ENCODE measurements at regions not wholly inside any gene's neighbourhood (a gene's known extent, or its start where the extent isn't known, plus 50 kb on each side); places are given as distances from the start of the nearest gene placed in this dataset.
A peak's percentile ranks its signal among the peaks of the same experiment; 100 is the strongest.

GRCh38 chr7:46449743-46450142 is 528.7 kb upstream of the IGFBP3 start:
- DNase-seq (ENCODE audit: low read depth in 2 of 2): no peak

GRCh38 chr7:46448478-46448877 is 527.4 kb upstream of the IGFBP3 start:
- no peak for DNase-seq (ENCODE audit: low read depth in 2 of 2)

- no peak for DNase-seq (ENCODE audit: low read depth in 2 of 2)
Observed at GRCh38 chr7:46446151-46446550, 525.1 kb upstream of the IGFBP3 start.

GRCh38 chr7:46444256-46444655 is 523.2 kb upstream of the IGFBP3 start:
- DNase-seq (ENCODE audit: low read depth in 2 of 2): no peak

GRCh38 chr7:46440186-46440585 is 519.1 kb upstream of the IGFBP3 start:
- DNase-seq (ENCODE audit: low read depth in 2 of 2): no peak

- DNase-seq (ENCODE audit: low read depth in 2 of 2): peak; percentile 56 to 63
Observed at GRCh38 chr7:46432708-46433107, 511.6 kb upstream of the IGFBP3 start.

- DNase-seq (ENCODE audit: low read depth in 2 of 2): peak; percentile 17 to 25
Observed at GRCh38 chr7:46428295-46428694, 507.2 kb upstream of the IGFBP3 start.

- no peak for DNase-seq (ENCODE audit: low read depth in 2 of 2)
Observed at GRCh38 chr7:46424934-46425333, 503.9 kb upstream of the IGFBP3 start.

- DNase-seq (ENCODE audit: low read depth in 2 of 2): no peak
Observed at GRCh38 chr7:46421441-46422230, 500.6 kb upstream of the IGFBP3 start.

GRCh38 chr7:46414946-46415345 is 493.9 kb upstream of the IGFBP3 start:
- no peak for DNase-seq (ENCODE audit: low read depth in 2 of 2)

- no peak for DNase-seq (ENCODE audit: low read depth in 2 of 2)
Observed at GRCh38 chr7:46411236-46411635, 490.2 kb upstream of the IGFBP3 start.

GRCh38 chr7:46407125-46407524 is 486.1 kb upstream of the IGFBP3 start:
- DNase-seq (ENCODE audit: low read depth in 2 of 2): no peak

- DNase-seq (ENCODE audit: low read depth in 2 of 2): no peak
Observed at GRCh38 chr7:46397591-46397990, 476.5 kb upstream of the IGFBP3 start.

GRCh38 chr7:46396481-46396880 is 475.4 kb upstream of the IGFBP3 start:
- DNase-seq (ENCODE audit: low read depth in 2 of 2): no peak

- DNase-seq (ENCODE audit: low read depth in 2 of 2): no peak
Observed at GRCh38 chr7:46393142-46393541, 472.1 kb upstream of the IGFBP3 start.

GRCh38 chr7:46391231-46392201 is 470.4 kb upstream of the IGFBP3 start:
- peak; percentile 81 to 82 for DNase-seq (ENCODE audit: low read depth in 2 of 2)

GRCh38 chr7:46390042-46390441 is 469.0 kb upstream of the IGFBP3 start:
- no peak for DNase-seq (ENCODE audit: low read depth in 2 of 2)

GRCh38 chr7:46389146-46389545 is 468.1 kb upstream of the IGFBP3 start:
- no peak for DNase-seq (ENCODE audit: low read depth in 2 of 2)

GRCh38 chr7:46387646-46388045 is 466.6 kb upstream of the IGFBP3 start:
- DNase-seq (ENCODE audit: low read depth in 2 of 2): no peak

GRCh38 chr7:46386428-46387399 is 465.6 kb upstream of the IGFBP3 start:
- DNase-seq (ENCODE audit: low read depth in 2 of 2): no peak

- DNase-seq (ENCODE audit: low read depth in 2 of 2): peak; percentile 97
Observed at GRCh38 chr7:46385662-46386309, 464.7 kb upstream of the IGFBP3 start.
